ENCODE measurements at regions not wholly inside any gene's neighbourhood (a gene's known extent, or its start where the extent isn't known, plus 50 kb on each side); places are given as distances from the start of the nearest gene placed in this dataset.

GRCh38 chr1:222182641-222183040 lies 365.3 kb downstream of the HHIPL2 start:
- no peak for TF ChIP-seq CTCF (IDR thresholded peaks at IDR 0.05; ENCODE audit: low read depth, low read length)
- TF ChIP-seq EZH2phosphoT487 (IDR thresholded peaks at IDR 0.05; ENCODE audit: low read depth): no peak
